ENCODE measurements at regions not wholly inside any gene's neighbourhood (a gene's known extent, or its start where the extent isn't known, plus 50 kb on each side); places are given as distances from the start of the nearest gene placed in this dataset.

GRCh38 chr2:9763356-9764152, 79.7 kb upstream of the TAF1B start:
- TF ChIP-seq POLR2AphosphoS5 (IDR thresholded peaks at IDR 0.05) (no peak), POLR2A (IDR thresholded peaks at IDR 0.05) (no peak)

Data from gastroesophageal sphincter (tissue), 2 donors.